HEK293T (cell line): ENCODE measurements at regions not wholly inside any gene's neighbourhood (a gene's known extent, or its start where the extent isn't known, plus 50 kb on each side); places are given as distances from the start of the nearest gene placed in this dataset.

Experiments used
- ARNT ChIP-seq: fragments of 450-650 bp; IDR thresholded peaks from 2 replicates; pipeline ENCODE4 v1.6.1; 2017; ENCODE audit warnings: mild to moderate bottlenecking
- BHLHE40 ChIP-seq: fragments of 450-650 bp; IDR thresholded peaks from 2 replicates; pipeline ENCODE4 v1.6.1; 2016; ENCODE audit warnings: mild to moderate bottlenecking, moderate library complexity, borderline replicate concordance
- CTBP1 ChIP-seq: fragments of 450-650 bp; IDR thresholded peaks from 2 replicates; pipeline ENCODE4 v1.6.1; 2016; ENCODE audit warnings: borderline replicate concordance
- ELF4 ChIP-seq: fragments of 450-650 bp; IDR thresholded peaks from 2 replicates; pipeline ENCODE4 v1.6.1; 2017; ENCODE audit warnings: antibody characterized with exemption
- FOXA1 ChIP-seq: fragments of 450-650 bp; IDR thresholded peaks from 2 replicates; pipeline ENCODE4 v1.6.1; 2016; ENCODE audit warnings: mild to moderate bottlenecking
- FOXK2 ChIP-seq: fragments of 450-650 bp; IDR thresholded peaks from 2 replicates; pipeline ENCODE4 v1.6.1; 2016; ENCODE audit warnings: mild to moderate bottlenecking
- FOXM1 ChIP-seq: fragments of 450-650 bp; IDR thresholded peaks from 2 replicates; pipeline ENCODE4 v1.6.1; 2017; ENCODE audit warnings: mild to moderate bottlenecking, borderline replicate concordance
- HDGF ChIP-seq: fragments of 450-650 bp; IDR thresholded peaks from 2 replicates; pipeline ENCODE4 v1.6.1; 2017; ENCODE audit warnings: antibody characterized with exemption, borderline replicate concordance
- NFRKB ChIP-seq: fragments of 450-650 bp; IDR thresholded peaks from 2 replicates; pipeline ENCODE4 v1.6.1; 2016; ENCODE audit warnings: mild to moderate bottlenecking, moderate library complexity
- SP1 ChIP-seq: fragments of 450-650 bp; IDR thresholded peaks from 2 replicates; pipeline ENCODE4 v1.6.1; 2017
- SUZ12 ChIP-seq: fragments of 450-650 bp; IDR thresholded peaks from 2 replicates; pipeline ENCODE4 v1.6.1; 2016; ENCODE audit warnings: mild to moderate bottlenecking
- TARDBP ChIP-seq: fragments of 450-650 bp; IDR thresholded peaks from 2 replicates; pipeline ENCODE4 v1.6.1; 2016
- TF ChIP-seq, protein P1 (sequence below): fragments of 450-650 bp; IDR thresholded peaks from 2 replicates; pipeline ENCODE4 v1.6.1; 2016

DNA sequence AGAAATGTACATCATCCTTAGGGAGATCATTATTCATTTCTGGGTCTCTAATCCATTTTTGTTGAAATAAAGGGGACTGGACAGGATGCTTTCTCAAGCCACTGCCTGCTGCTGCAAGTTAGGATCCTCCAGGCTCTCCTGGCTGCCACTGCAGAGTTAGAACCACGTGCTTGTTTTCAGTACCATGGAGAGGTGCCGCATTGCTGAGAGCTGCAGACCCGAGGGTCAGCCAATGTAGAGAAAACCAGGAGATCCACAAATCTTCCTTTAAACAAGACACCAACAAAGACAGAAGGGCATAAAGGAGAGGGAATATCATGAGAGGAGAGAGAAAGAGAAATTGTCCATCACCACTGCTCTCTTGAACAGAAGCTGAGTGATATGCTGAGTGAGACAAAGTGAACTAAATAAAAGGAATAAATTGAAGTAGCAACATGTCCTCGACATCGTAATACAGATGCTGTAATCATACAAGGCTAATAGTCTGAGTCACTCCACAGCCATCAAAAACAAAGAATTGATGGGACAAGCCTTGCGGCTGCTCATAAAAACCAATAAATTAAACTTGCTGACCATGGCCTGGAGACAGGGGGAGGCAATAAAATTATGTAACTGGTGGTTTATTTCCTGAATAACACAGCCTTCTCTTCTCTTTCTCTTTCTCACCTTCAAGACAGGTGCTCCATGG lies 255.7 kb downstream of the OMA1 start:
- TF ChIP-seq BHLHE40 (no peak), ARNT (no peak), SUZ12 (no peak), FOXM1 (no peak), SP1 (no peak), CTBP1 (no peak), ELF4 (no peak), NFRKB (no peak), TARDBP (no peak), FOXA1 (no peak), FOXK2 (no peak), HDGF (no peak)
- TF ChIP-seq, protein P1, sequence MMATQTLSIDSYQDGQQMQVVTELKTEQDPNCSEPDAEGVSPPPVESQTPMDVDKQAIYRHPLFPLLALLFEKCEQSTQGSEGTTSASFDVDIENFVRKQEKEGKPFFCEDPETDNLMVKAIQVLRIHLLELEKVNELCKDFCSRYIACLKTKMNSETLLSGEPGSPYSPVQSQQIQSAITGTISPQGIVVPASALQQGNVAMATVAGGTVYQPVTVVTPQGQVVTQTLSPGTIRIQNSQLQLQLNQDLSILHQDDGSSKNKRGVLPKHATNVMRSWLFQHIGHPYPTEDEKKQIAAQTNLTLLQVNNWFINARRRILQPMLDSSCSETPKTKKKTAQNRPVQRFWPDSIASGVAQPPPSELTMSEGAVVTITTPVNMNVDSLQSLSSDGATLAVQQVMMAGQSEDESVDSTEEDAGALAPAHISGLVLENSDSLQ = peak; percentile 77
